ENCODE measurements at regions not wholly inside any gene's neighbourhood (a gene's known extent, or its start where the extent isn't known, plus 50 kb on each side); places are given as distances from the start of the nearest gene placed in this dataset.

- H3K27ac Mint-ChIP-seq = no peak overlapping the region
- H3K36me3 Mint-ChIP-seq (ENCODE audit: low read depth) = no peaks in the 10 kb centered on the region
- H3K9me3 Mint-ChIP-seq = no peaks in the 10 kb centered on the region
- peaks cover 10% of the 10 kb centered on the region; the same call in 1 of the 2 replicates for H3K4me1 Mint-ChIP-seq (ENCODE audit: low read depth)
- no peak for DNase-seq
- TF ChIP-seq CTCF (IDR thresholded peaks at IDR 0.05) = no peak
- peaks cover 22% of the 10 kb centered on the region for H3K27me3 Mint-ChIP-seq (ENCODE audit: insufficient read depth)
- no peak overlapping the region for H3K4me3 Mint-ChIP-seq
These were observed 168.7 kb upstream of the NTM start for GRCh38 chr11:131201674-131202073.

DNA sequence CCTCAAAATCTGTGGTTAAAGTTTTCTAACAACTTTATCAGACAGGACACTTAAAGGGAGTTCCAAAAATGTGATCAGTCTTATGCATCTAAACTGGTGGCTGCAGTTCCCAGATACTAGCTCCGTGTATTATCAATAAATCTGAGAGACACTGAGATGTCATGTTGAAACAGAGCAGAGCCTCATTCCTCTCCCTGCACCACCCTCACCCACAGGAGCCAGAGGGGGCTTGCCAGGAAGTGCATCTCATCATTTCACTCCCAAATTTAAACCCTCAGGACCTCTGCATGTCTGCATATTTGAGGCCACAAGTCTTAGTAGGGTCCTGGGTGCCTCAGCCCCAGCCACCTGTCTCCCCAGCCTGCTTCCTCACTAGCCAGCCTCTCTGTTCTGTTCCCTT is 167.4 kb upstream of the NTM start:
- Mint-ChIP-seq H3K4me3 (no peak overlapping the region), H3K36me3 (ENCODE audit: low read depth) (no peaks in the 10 kb centered on the region), H3K27ac (no peak overlapping the region), H3K9me3 (no peaks in the 10 kb centered on the region), H3K4me1 (ENCODE audit: low read depth) (peaks cover 14% of the 10 kb centered on the region; the same call in 1 of the 2 replicates), H3K27me3 (ENCODE audit: insufficient read depth) (peaks cover 19% of the 10 kb centered on the region)
- no peak for DNase-seq
- TF ChIP-seq CTCF (IDR thresholded peaks at IDR 0.05) = no peak

DNA sequence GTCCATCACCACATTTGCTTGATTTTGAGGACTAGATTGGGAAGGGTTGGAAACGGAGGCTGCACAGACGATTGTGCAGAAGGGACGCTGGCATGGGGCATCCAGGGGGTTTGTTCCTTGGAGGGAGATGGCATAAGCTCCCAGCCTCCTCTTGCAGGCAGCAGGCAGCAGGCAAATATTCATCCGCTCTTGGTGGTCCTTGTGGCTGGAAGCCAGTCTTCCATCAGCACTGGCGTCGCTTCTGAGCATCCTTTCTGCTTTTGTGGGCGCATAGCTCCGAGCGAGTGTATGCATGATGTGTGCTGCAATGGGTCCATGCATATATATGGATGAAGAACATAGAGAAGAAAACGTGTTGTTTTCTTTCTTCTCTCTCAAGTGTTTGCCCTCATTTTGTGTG is 166.1 kb upstream of the NTM start:
- no peak for TF ChIP-seq CTCF (IDR thresholded peaks at IDR 0.05)
- no peaks in the 10 kb centered on the region for H3K36me3 Mint-ChIP-seq (ENCODE audit: low read depth)
- peaks cover 14% of the 10 kb centered on the region; the same call in 1 of the 2 replicates for H3K4me1 Mint-ChIP-seq (ENCODE audit: low read depth)
- no peak overlapping the region for H3K4me3 Mint-ChIP-seq
- peaks cover 19% of the 10 kb centered on the region for H3K27me3 Mint-ChIP-seq (ENCODE audit: insufficient read depth)
- no peak for DNase-seq
- H3K9me3 Mint-ChIP-seq = no peaks in the 10 kb centered on the region
- no peak overlapping the region for H3K27ac Mint-ChIP-seq

- Mint-ChIP-seq H3K4me1 (ENCODE audit: low read depth) (peaks cover 14% of the 10 kb centered on the region; the same call in 1 of the 2 replicates), H3K27ac (no peak overlapping the region), H3K27me3 (ENCODE audit: insufficient read depth) (peaks cover 14% of the 10 kb centered on the region), H3K9me3 (no peaks in the 10 kb centered on the region), H3K36me3 (ENCODE audit: low read depth) (no peaks in the 10 kb centered on the region), H3K4me3 (no peak overlapping the region)
- TF ChIP-seq CTCF (IDR thresholded peaks at IDR 0.05) = no peak
- no peak for DNase-seq
These were observed 165.5 kb upstream of the NTM start for GRCh38 chr11:131204765-131205380.

- Mint-ChIP-seq H3K27ac (no peak overlapping the region), H3K36me3 (ENCODE audit: low read depth) (no peaks in the 10 kb centered on the region), H3K4me1 (ENCODE audit: low read depth) (peaks cover 14% of the 10 kb centered on the region; the same call in 1 of the 2 replicates)
These were observed 163.7 kb upstream of the NTM start for GRCh38 chr11:131206671-131207070.

More at GRCh38 chr11:131206671-131207070, 163.7 kb upstream of the NTM start:
- H3K9me3 Mint-ChIP-seq = no peaks in the 10 kb centered on the region
- H3K4me3 Mint-ChIP-seq = no peak overlapping the region
- no peak for DNase-seq
- TF ChIP-seq CTCF (IDR thresholded peaks at IDR 0.05) = no peak
- H3K27me3 Mint-ChIP-seq (ENCODE audit: insufficient read depth) = peaks cover 8% of the 10 kb centered on the region
